CD14-positive monocyte (primary cell): ENCODE measurements at regions not wholly inside any gene's neighbourhood (a gene's known extent, or its start where the extent isn't known, plus 50 kb on each side); places are given as distances from the start of the nearest gene placed in this dataset.

ENCODE experiments used
- DNase-seq, 3 donors: peaks; one replicate each; pipeline ENCODE4 v3.0.0-alpha.2; 2011 to 2022
- H2AFZ ChIP-seq: 2 replicates; pipeline ENCODE4 v1.6.0; 2012; ENCODE audit warnings: mild to moderate bottlenecking, low read depth, low read length, inconsistent platforms; ENCODE audit not compliant: insufficient read depth, poor library complexity, severe bottlenecking
- H3K27ac ChIP-seq, 2 donors: 1 replicate in 1 of 2; 2 replicates in 1 of 2; pipeline ENCODE4 v1.5.1; 2012 to 2013; ENCODE audit warnings: low read length in 2 of 2, control low read depth in 1 of 2, inconsistent platforms in 1 of 2, low read depth in 1 of 2, mild to moderate bottlenecking in 1 of 2
- H3K27me3 ChIP-seq, 2 donors: one replicate each; pipeline versions ENCODE4 v1.6.0 to v1.6.1; 2011 to 2013; ENCODE audit warnings: low read length in 2 of 2; ENCODE audit not compliant: control insufficient read depth in 2 of 2, insufficient read depth in 2 of 2
- H3K36me3 ChIP-seq, 2 donors: replicated peaks in 1 of 2; 1 replicate in 1 of 2; 2 replicates in 1 of 2; pipeline versions ENCODE4 v1.5.1 to v1.6.1; 2012 to 2013; ENCODE audit warnings: low read length in 2 of 2, control low read depth in 1 of 2, inconsistent platforms in 1 of 2, mild to moderate bottlenecking in 1 of 2; ENCODE audit not compliant: insufficient read depth in 2 of 2, control insufficient read depth in 1 of 2
- H3K4me1 ChIP-seq, 2 donors: 1 replicate in 1 of 2; 2 replicates in 1 of 2; pipeline versions ENCODE4 v1.5.1 to v1.6.1; 2012 to 2013; ENCODE audit warnings: low read length in 2 of 2, control low read depth in 1 of 2, inconsistent platforms in 1 of 2, mild to moderate bottlenecking in 1 of 2, moderate library complexity in 1 of 2; ENCODE audit not compliant: insufficient read depth in 2 of 2, control insufficient read depth in 1 of 2
- H3K4me2 ChIP-seq: replicated peaks from 2 replicates; pipeline ENCODE3; 2012; ENCODE audit warnings: low read length, moderate library complexity, mild to moderate bottlenecking; ENCODE audit not compliant: poor library complexity, severe bottlenecking; ENCODE audit errors: extremely low read depth
- H3K4me3 ChIP-seq, 3 experiments: fragments of 200-600 bp in 1 of 3; sonication (generic) in 1 of 3; replicated peaks in 1 of 3; 1 replicate in 2 of 3; 2 replicates in 1 of 3; pipeline ENCODE4 v1.5.1; 2011 to 2013; ENCODE audit warnings: low read length in 3 of 3, mild to moderate bottlenecking in 3 of 3, control low read depth in 2 of 3, low read depth in 2 of 3, inconsistent platforms in 1 of 3, moderate library complexity in 1 of 3
- H3K79me2 ChIP-seq: 2 replicates; pipeline ENCODE4 v1.6.0; 2012; ENCODE audit warnings: mild to moderate bottlenecking, control low read depth, inconsistent platforms, low read length, moderate library complexity; ENCODE audit not compliant: insufficient read depth
- H3K9ac ChIP-seq: 2 replicates; pipeline ENCODE4 v1.6.0; 2017; ENCODE audit warnings: low read length, mild to moderate bottlenecking; ENCODE audit not compliant: insufficient read depth, poor library complexity, severe bottlenecking
- H3K9me3 ChIP-seq, 2 donors: replicated peaks in 1 of 2; 1 replicate in 1 of 2; 2 replicates in 1 of 2; pipeline versions ENCODE4 v1.5.1 to v1.6.1; 2012 to 2013; ENCODE audit warnings: low read length in 2 of 2, control low read depth in 1 of 2; ENCODE audit not compliant: control insufficient read depth in 1 of 2, insufficient read depth in 1 of 2
- H4K20me1 ChIP-seq: 2 replicates; pipeline ENCODE4 v1.6.0; 2012; ENCODE audit warnings: mild to moderate bottlenecking, low read length, control low read depth, moderate library complexity; ENCODE audit not compliant: insufficient read depth
- H3K27ac Mint-ChIP-seq, 7 donors: one replicate each; pipeline ENCODE4 v1.8.0; 2020; ENCODE audit warnings: mild to moderate bottlenecking in 7 of 7, mixed read lengths in 7 of 7, moderate library complexity in 6 of 7, inconsistent platforms in 2 of 7
- H3K27me3 Mint-ChIP-seq, 3 donors: one replicate each; pipeline ENCODE4 v1.8.0; 2021 to 2022; ENCODE audit warnings: low read depth in 3 of 3, mild to moderate bottlenecking in 3 of 3, mixed read lengths in 3 of 3, moderate library complexity in 3 of 3, inconsistent platforms in 1 of 3
- H3K36me3 Mint-ChIP-seq, 2 donors: one replicate each; pipeline ENCODE4 v1.8.0; 2020; ENCODE audit warnings: mixed read lengths in 2 of 2, inconsistent platforms in 1 of 2, mild to moderate bottlenecking in 1 of 2
- H3K4me1 Mint-ChIP-seq: one replicate; pipeline ENCODE4 v1.8.0; 2020; ENCODE audit warnings: mild to moderate bottlenecking, mixed read lengths
- H3K4me3 Mint-ChIP-seq, 2 donors: one replicate each; pipeline ENCODE4 v1.8.0; 2020; ENCODE audit warnings: mild to moderate bottlenecking in 2 of 2, mixed read lengths in 2 of 2, moderate library complexity in 1 of 2
- H3K9me3 Mint-ChIP-seq, 7 donors: one replicate each; pipeline ENCODE4 v1.8.0; 2020 to 2022; ENCODE audit warnings: mixed read lengths in 7 of 7, mild to moderate bottlenecking in 6 of 7, moderate library complexity in 6 of 7, inconsistent platforms in 2 of 7
- WGBS: methylation state at CpG from one replicate; pipeline ENCODE4 v1.1.5; 2013; ENCODE audit warnings: missing lambda C conversion rate; ENCODE audit not compliant: insufficient coverage; 5-methylcytosine and 5-hydroxymethylcytosine counted together
- intact Hi-C, 2 donors: fragments of 100-400 bp; cut with micrococcal nuclease; formaldehyde crosslinking; loops; one replicate each; pipeline versions ENCODE4 v1.15.0 to v1.15.1; 2023
- TF ChIP-seq, protein P1 (sequence below): fragments of 200-600 bp; IDR thresholded peaks from one replicate; pipeline ENCODE4 v1.8.0; 2022; ENCODE audit warnings: antibody characterized with exemption, mild to moderate bottlenecking

DNA sequence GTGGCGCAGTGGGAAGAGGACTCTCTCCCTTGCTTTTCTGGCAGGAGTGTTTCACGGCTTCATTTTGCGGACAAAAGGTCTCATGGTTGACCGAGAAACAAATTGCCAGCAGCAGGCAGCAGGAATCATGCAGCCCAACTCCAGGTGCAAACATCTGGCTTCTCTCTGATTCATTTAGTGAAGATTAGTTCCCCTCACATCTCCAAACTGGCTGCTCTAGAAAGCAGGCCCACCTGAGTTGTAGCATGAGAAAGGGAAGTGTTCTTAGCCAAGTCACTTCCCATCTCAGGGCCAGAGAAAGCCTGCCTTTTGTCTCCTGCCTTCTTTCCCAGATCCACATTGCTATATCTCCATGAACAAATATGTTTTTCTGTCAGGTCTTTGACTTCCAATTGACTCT, 120.8 kb upstream of the CCDC196 start:
- Histone ChIP-seq H4K20me1 (no peaks in the 10 kb centered on the region), H3K79me2 (no peaks in the 10 kb centered on the region), H3K27me3 (no peaks in the 10 kb centered on the region), H2AFZ (no peak overlapping the region), H3K27ac (no peak overlapping the region), H3K9me3 (no peaks in the 10 kb centered on the region), H3K9ac (no peak overlapping the region), H3K4me3 (no peak overlapping the region), H3K36me3 (no peaks in the 10 kb centered on the region), H3K4me2 (no peak overlapping the region), H3K4me1 (no peaks in the 10 kb centered on the region)
- no CpG with 5 or more reads among the region's 4 CpGs for WGBS
- Mint-ChIP-seq H3K9me3 (peaks cover 0 to 2% (median 0%) of the 10 kb centered on the region in 7 donors), H3K4me1 (no peaks in the 10 kb centered on the region), H3K27me3 (peaks cover 0 to 5% (median 2%) of the 10 kb centered on the region in 3 donors), H3K4me3 (no peak overlapping the region), H3K36me3 (no peaks in the 10 kb centered on the region), H3K27ac (no peak overlapping the region)
- intact Hi-C loops, result loop anchor here in 1 of 2 donors (10.0 kb wide), 1 partner anchor 749 kb away; no protein-coding TSS in a partner anchor
- TF ChIP-seq, protein P1, sequence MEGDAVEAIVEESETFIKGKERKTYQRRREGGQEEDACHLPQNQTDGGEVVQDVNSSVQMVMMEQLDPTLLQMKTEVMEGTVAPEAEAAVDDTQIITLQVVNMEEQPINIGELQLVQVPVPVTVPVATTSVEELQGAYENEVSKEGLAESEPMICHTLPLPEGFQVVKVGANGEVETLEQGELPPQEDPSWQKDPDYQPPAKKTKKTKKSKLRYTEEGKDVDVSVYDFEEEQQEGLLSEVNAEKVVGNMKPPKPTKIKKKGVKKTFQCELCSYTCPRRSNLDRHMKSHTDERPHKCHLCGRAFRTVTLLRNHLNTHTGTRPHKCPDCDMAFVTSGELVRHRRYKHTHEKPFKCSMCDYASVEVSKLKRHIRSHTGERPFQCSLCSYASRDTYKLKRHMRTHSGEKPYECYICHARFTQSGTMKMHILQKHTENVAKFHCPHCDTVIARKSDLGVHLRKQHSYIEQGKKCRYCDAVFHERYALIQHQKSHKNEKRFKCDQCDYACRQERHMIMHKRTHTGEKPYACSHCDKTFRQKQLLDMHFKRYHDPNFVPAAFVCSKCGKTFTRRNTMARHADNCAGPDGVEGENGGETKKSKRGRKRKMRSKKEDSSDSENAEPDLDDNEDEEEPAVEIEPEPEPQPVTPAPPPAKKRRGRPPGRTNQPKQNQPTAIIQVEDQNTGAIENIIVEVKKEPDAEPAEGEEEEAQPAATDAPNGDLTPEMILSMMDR, result no peak
- DNase-seq, result no peak

DNA sequence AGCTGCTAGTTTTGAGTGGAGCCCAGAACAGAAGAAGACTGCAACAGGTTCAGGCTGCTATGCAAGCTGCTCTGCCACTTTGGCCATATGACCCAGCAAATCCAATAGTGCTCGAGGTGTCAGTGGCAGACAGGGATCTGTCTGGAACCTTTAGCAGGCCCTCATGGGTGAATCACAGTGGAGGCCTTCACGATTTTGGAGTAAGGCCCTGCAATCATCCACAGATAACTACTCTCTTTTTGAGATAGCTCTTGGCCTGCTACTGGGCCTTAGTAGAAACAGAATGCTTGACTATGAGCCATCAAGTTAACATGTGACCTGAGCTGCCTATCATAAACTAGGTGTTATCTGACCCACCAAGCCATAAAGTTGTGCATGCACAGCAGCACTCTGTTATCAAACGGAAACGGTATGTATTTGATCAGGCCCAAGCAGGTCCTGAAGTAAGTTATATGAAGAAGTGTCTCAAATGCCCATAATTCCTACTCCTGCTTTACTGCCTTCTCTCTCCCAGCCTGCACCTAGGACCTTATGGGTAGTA, 116.9 kb upstream of the CCDC196 start:
- H3K4me3 ChIP-seq, result no peak overlapping the region
- H3K27ac ChIP-seq, result no peak overlapping the region
- WGBS, result 81% methylated on average over 2 of the region's 4 CpGs
- H3K4me1 Mint-ChIP-seq, result no peaks in the 10 kb centered on the region
- no peaks in the 10 kb centered on the region for H3K4me1 ChIP-seq
- H3K27me3 Mint-ChIP-seq, result peaks cover 0 to 5% (median 0%) of the 10 kb centered on the region in 3 donors
- no peaks in the 10 kb centered on the region for H3K79me2 ChIP-seq
- no peaks in the 10 kb centered on the region for H3K36me3 Mint-ChIP-seq
- intact Hi-C loops, result loop anchor here in 1 of 2 donors (10.0 kb wide), 1 partner anchor 746 kb away; no protein-coding TSS in a partner anchor
- H3K4me3 Mint-ChIP-seq, result no peak overlapping the region
- H4K20me1 ChIP-seq, result no peaks in the 10 kb centered on the region
- no peaks in the 10 kb centered on the region for H3K27me3 ChIP-seq
- no peak overlapping the region for H2AFZ ChIP-seq
- peaks cover 0 to 2% (median 0%) of the 10 kb centered on the region in 7 donors for H3K9me3 Mint-ChIP-seq
- H3K4me2 ChIP-seq, result no peak overlapping the region
- no peak overlapping the region for H3K9ac ChIP-seq
- no peaks in the 10 kb centered on the region for H3K36me3 ChIP-seq
- H3K27ac Mint-ChIP-seq, result no peak overlapping the region
- DNase-seq, result no peak
- TF ChIP-seq, protein P1, result no peak
- H3K9me3 ChIP-seq, result no peaks in the 10 kb centered on the region
